ENCODE measurements at regions not wholly inside any gene's neighbourhood (a gene's known extent, or its start where the extent isn't known, plus 50 kb on each side); places are given as distances from the start of the nearest gene placed in this dataset.

DNA sequence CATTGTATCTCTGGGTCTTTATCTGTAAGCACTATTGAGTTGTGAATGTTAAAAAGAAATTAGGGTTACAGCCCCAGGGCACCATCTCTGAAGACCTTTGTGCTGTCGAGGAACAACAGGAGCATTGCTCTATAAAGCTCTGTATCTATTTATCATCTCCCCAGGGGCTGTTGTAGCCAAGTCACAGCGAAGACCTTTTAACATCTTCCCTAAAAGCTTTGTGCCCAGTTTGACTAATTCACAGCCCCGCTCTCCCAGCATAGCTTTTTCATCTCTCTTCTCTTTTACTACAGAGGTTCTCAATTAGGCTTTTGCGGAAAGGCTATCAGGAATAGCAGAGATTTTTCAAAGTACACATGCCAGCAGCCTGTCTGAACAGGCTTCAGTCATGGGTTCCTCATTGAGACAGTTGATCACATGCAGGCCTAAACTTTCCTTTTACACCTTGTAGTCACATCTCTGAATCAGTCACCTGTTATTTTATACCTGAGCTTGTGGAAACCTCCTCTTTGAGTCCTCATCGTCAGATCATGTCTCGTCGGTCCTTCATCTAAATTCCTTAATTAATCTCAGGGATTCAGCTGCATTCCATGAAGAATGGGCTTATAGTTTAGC, 140.5 kb downstream of the NPR3 start:
- no peaks in the 10 kb centered on the region for H3F3A ChIP-seq (ENCODE audit: insufficient read depth, low read length, poor library complexity, severe bottlenecking)
- no peak for TF ChIP-seq TAF1 (IDR thresholded peaks at IDR 0.05; ENCODE audit: low read depth)
- TF ChIP-seq POLR2AphosphoS5 (IDR thresholded peaks at IDR 0.05), result no peak
- TF ChIP-seq, protein P1, sequence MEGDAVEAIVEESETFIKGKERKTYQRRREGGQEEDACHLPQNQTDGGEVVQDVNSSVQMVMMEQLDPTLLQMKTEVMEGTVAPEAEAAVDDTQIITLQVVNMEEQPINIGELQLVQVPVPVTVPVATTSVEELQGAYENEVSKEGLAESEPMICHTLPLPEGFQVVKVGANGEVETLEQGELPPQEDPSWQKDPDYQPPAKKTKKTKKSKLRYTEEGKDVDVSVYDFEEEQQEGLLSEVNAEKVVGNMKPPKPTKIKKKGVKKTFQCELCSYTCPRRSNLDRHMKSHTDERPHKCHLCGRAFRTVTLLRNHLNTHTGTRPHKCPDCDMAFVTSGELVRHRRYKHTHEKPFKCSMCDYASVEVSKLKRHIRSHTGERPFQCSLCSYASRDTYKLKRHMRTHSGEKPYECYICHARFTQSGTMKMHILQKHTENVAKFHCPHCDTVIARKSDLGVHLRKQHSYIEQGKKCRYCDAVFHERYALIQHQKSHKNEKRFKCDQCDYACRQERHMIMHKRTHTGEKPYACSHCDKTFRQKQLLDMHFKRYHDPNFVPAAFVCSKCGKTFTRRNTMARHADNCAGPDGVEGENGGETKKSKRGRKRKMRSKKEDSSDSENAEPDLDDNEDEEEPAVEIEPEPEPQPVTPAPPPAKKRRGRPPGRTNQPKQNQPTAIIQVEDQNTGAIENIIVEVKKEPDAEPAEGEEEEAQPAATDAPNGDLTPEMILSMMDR (IDR thresholded peaks at IDR 0.05; ENCODE audit: poor library complexity, severe bottlenecking), result no peak
- TF ChIP-seq EP300 (conservative IDR thresholded peaks at IDR 0.05; ENCODE audit: poor library complexity, severe bottlenecking), result no peak
- TF ChIP-seq MXI1 (conservative IDR thresholded peaks at IDR 0.05; ENCODE audit: poor library complexity, severe bottlenecking), result no peak
- no peak for TF ChIP-seq RAD21 (conservative IDR thresholded peaks at IDR 0.05)
- TF ChIP-seq REST (IDR thresholded peaks at IDR 0.05; ENCODE audit: borderline replicate concordance), result no peak
- no peak for TF ChIP-seq EZH2 (IDR thresholded peaks at IDR 0.05; ENCODE audit: borderline replicate concordance, insufficient read depth, low read length, poor library complexity, severe bottlenecking)
- no peak for TF ChIP-seq SMC3 (conservative IDR thresholded peaks at IDR 0.05; ENCODE audit: poor library complexity)
- H3K27ac ChIP-seq (ENCODE audit: low read length), result no peak overlapping the region
- H3K9me3 ChIP-seq (ENCODE audit: low read length), result no peaks in the 10 kb centered on the region
- H2AFZ ChIP-seq (ENCODE audit: low read depth, low read length), result no peak overlapping the region
- H3K9me2 ChIP-seq (ENCODE audit: insufficient read depth, low read length), result no peaks in the 10 kb centered on the region
- H3K79me2 ChIP-seq (replicated peaks; ENCODE audit: insufficient read depth, low read length), result no peaks in the 10 kb centered on the region
- H4K20me1 ChIP-seq (ENCODE audit: insufficient read depth), result no peaks in the 10 kb centered on the region
- no peaks in the 10 kb centered on the region for H3K27me3 ChIP-seq (ENCODE audit: insufficient read depth, low read depth, low read length)
- H3K4me2 ChIP-seq (ENCODE audit: low read length), result no peak overlapping the region
- no peaks in the 10 kb centered on the region for H3K36me3 ChIP-seq (ENCODE audit: insufficient read depth, low read length)
- H3K4me3 ChIP-seq (ENCODE audit: low read length), result no peak overlapping the region
- H3K9ac ChIP-seq (ENCODE audit: low read length), result no peak overlapping the region

DNA sequence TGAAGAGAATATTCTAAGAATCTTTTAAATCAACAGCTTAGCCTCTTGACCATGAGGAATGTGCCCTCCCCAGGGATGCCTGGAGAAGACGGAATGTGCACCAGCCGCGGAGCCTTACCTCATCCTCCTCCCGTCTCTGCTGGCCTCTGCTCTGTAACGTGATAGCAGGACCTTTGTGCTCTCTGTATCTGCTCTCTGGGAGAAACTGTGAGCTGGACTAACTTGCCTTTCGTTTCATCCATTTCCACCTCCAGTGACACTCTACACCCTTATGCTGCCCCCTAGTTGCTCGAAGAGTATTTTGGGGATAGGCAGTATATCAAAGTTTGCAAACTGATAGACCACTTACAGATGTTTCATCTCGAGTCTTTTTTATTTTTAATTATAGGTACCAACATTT, 141.4 kb downstream of the NPR3 start:
- Histone ChIP-seq H3K4me3 (ENCODE audit: low read length) (no peak overlapping the region), H3K9me3 (ENCODE audit: low read length) (no peaks in the 10 kb centered on the region), H3K9me2 (ENCODE audit: insufficient read depth, low read length) (no peaks in the 10 kb centered on the region), H4K20me1 (ENCODE audit: insufficient read depth) (no peaks in the 10 kb centered on the region), H3K36me3 (ENCODE audit: insufficient read depth, low read length) (no peaks in the 10 kb centered on the region), H3K4me2 (ENCODE audit: low read length) (no peak overlapping the region), H3F3A (ENCODE audit: insufficient read depth, low read length, poor library complexity, severe bottlenecking) (no peaks in the 10 kb centered on the region), H3K79me2 (replicated peaks; ENCODE audit: insufficient read depth, low read length) (no peaks in the 10 kb centered on the region), H3K27ac (ENCODE audit: low read length) (no peak overlapping the region), H3K27me3 (ENCODE audit: insufficient read depth, low read depth, low read length) (no peaks in the 10 kb centered on the region), H3K9ac (ENCODE audit: low read length) (no peak overlapping the region), H2AFZ (ENCODE audit: low read depth, low read length) (no peak overlapping the region)
- TF ChIP-seq POLR2AphosphoS5 (IDR thresholded peaks at IDR 0.05), result no peak
- TF ChIP-seq REST (IDR thresholded peaks at IDR 0.05; ENCODE audit: borderline replicate concordance), result no peak
- TF ChIP-seq RAD21 (conservative IDR thresholded peaks at IDR 0.05), result no peak
- TF ChIP-seq TAF1 (IDR thresholded peaks at IDR 0.05; ENCODE audit: low read depth), result no peak
- TF ChIP-seq EZH2 (IDR thresholded peaks at IDR 0.05; ENCODE audit: borderline replicate concordance, insufficient read depth, low read length, poor library complexity, severe bottlenecking), result no peak
- no peak for TF ChIP-seq EP300 (conservative IDR thresholded peaks at IDR 0.05; ENCODE audit: poor library complexity, severe bottlenecking)
- TF ChIP-seq SMC3 (conservative IDR thresholded peaks at IDR 0.05; ENCODE audit: poor library complexity), result no peak
- TF ChIP-seq MXI1 (conservative IDR thresholded peaks at IDR 0.05; ENCODE audit: poor library complexity, severe bottlenecking), result no peak
- TF ChIP-seq, protein P1 (IDR thresholded peaks at IDR 0.05; ENCODE audit: poor library complexity, severe bottlenecking), result no peak

Measured in neural cell (in vitro differentiated cells).